H9 (cell line): ENCODE measurements at regions not wholly inside any gene's neighbourhood (a gene's known extent, or its start where the extent isn't known, plus 50 kb on each side); places are given as distances from the start of the nearest gene placed in this dataset.

Source experiments
- DNase-seq: peaks from one replicate; pipeline ENCODE4 v3.0.0-alpha.2; 2017
- H2AFZ ChIP-seq: one replicate; pipeline ENCODE4 v1.6.1; 2013; ENCODE audit warnings: mild to moderate bottlenecking, low read length, control low read depth, moderate library complexity
- H2AK5ac ChIP-seq: 2 replicates; pipeline ENCODE4 v1.6.1; 2013; ENCODE audit warnings: low read length, control low read depth, mixed read lengths; ENCODE audit not compliant: insufficient read length
- H2BK120ac ChIP-seq: one replicate; pipeline ENCODE4 v1.6.1; 2013; ENCODE audit warnings: low read depth, mild to moderate bottlenecking, low read length, control low read depth, inconsistent platforms; ENCODE audit not compliant: poor library complexity, severe bottlenecking
- H2BK12ac ChIP-seq: 2 replicates; pipeline ENCODE4 v1.6.1; 2013; ENCODE audit warnings: low read length, control low read depth, mixed read lengths, low read depth; ENCODE audit not compliant: insufficient read length
- H2BK15ac ChIP-seq: 2 replicates; pipeline ENCODE4 v1.6.1; 2013; ENCODE audit warnings: low read depth, low read length, control low read depth
- H2BK20ac ChIP-seq: one replicate; pipeline ENCODE4 v1.6.1; 2013; ENCODE audit warnings: low read depth, mild to moderate bottlenecking, low read length, control low read depth, inconsistent platforms; ENCODE audit not compliant: poor library complexity, severe bottlenecking
- H2BK5ac ChIP-seq: 2 replicates; pipeline ENCODE4 v1.6.1; 2013; ENCODE audit warnings: low read length, control low read depth, mixed read lengths; ENCODE audit not compliant: insufficient read length
- H3K14ac ChIP-seq: 2 replicates; pipeline ENCODE4 v1.6.1; 2013; ENCODE audit warnings: low read length, control low read depth; ENCODE audit not compliant: insufficient read depth
- H3K18ac ChIP-seq: 2 replicates; pipeline ENCODE4 v1.6.1; 2013; ENCODE audit warnings: low read depth, mild to moderate bottlenecking, mixed read lengths, low read length, control low read depth; ENCODE audit not compliant: insufficient read length
- H3K23ac ChIP-seq: 2 replicates; pipeline ENCODE4 v1.6.1; 2013; ENCODE audit warnings: low read length, control low read depth, mixed read lengths, low read depth; ENCODE audit not compliant: insufficient read length
- H3K23me2 ChIP-seq: 2 replicates; pipeline ENCODE4 v1.6.1; 2013; ENCODE audit warnings: low read depth, mild to moderate bottlenecking, mixed read lengths, low read length, control low read depth; ENCODE audit not compliant: insufficient read length, poor library complexity, severe bottlenecking
- H3K27ac ChIP-seq: 2 replicates; pipeline ENCODE4 v1.5.1; 2013; ENCODE audit warnings: low read length, control low read depth, mixed read lengths, low read depth; ENCODE audit not compliant: insufficient read length
- H3K27me3 ChIP-seq: 2 replicates; pipeline ENCODE4 v1.6.1; 2013; ENCODE audit warnings: low read length, control low read depth, inconsistent platforms; ENCODE audit not compliant: insufficient read depth
- H3K4ac ChIP-seq: 2 replicates; pipeline ENCODE4 v1.6.1; 2013; ENCODE audit warnings: low read depth, mild to moderate bottlenecking, control low read depth, inconsistent platforms, low read length, moderate library complexity
- H3K4me1 ChIP-seq: 2 replicates; pipeline ENCODE4 v1.6.1; 2013; ENCODE audit warnings: low read length, control low read depth, inconsistent platforms; ENCODE audit not compliant: insufficient read depth
- H3K4me2 ChIP-seq: 2 replicates; pipeline ENCODE4 v1.6.1; 2013; ENCODE audit warnings: low read length, control low read depth, mixed read lengths; ENCODE audit not compliant: insufficient read length, insufficient read depth
- H3K56ac ChIP-seq: 2 replicates; pipeline ENCODE4 v1.6.1; 2013; ENCODE audit warnings: low read depth, mild to moderate bottlenecking, mixed read lengths, low read length, control low read depth; ENCODE audit not compliant: insufficient read length
- H3K79me1 ChIP-seq: 2 replicates; pipeline ENCODE4 v1.6.1; 2013; ENCODE audit warnings: low read depth, mild to moderate bottlenecking, moderate library complexity, low read length, control low read depth, inconsistent platforms; ENCODE audit not compliant: insufficient read depth, poor library complexity, severe bottlenecking
- H3K79me2 ChIP-seq: 2 replicates; pipeline ENCODE4 v1.6.1; 2013; ENCODE audit warnings: low read length, control low read depth, inconsistent platforms; ENCODE audit not compliant: insufficient read depth
- H3K9ac ChIP-seq: 2 replicates; pipeline ENCODE4 v1.6.1; 2013; ENCODE audit warnings: low read length, control low read depth, mixed read lengths; ENCODE audit not compliant: insufficient read length; ENCODE audit errors: extremely low read depth
- H3K9me3 ChIP-seq: one replicate; pipeline ENCODE4 v1.6.1; 2013; ENCODE audit warnings: low read depth, low read length, inconsistent platforms; ENCODE audit not compliant: control insufficient read depth
- H3T11ph ChIP-seq: one replicate; pipeline ENCODE4 v1.6.1; 2013; ENCODE audit warnings: mild to moderate bottlenecking, low read length, control low read depth, inconsistent platforms
- H4K20me1 ChIP-seq: one replicate; pipeline ENCODE4 v1.6.1; 2013; ENCODE audit not compliant: control insufficient read depth, insufficient read length, insufficient read depth
- H4K5ac ChIP-seq: 2 replicates; pipeline ENCODE4 v1.6.1; 2013; ENCODE audit warnings: low read depth, mild to moderate bottlenecking, mixed read lengths, low read length, control low read depth; ENCODE audit not compliant: insufficient read length
- H4K8ac ChIP-seq: replicated peaks from 2 replicates; pipeline ENCODE4 v1.6.1; 2013; ENCODE audit warnings: low read length, control low read depth, mixed read lengths, low read depth; ENCODE audit not compliant: insufficient read length
- H4K91ac ChIP-seq: 2 replicates; pipeline ENCODE4 v1.6.1; 2013; ENCODE audit warnings: low read depth, mild to moderate bottlenecking, moderate library complexity, mixed read lengths, low read length, control low read depth; ENCODE audit not compliant: insufficient read length
- H3K27ac Mint-ChIP-seq, 3 experiments: 2 replicates in 2 of 3; 3 replicates in 1 of 3; pipeline ENCODE4 v1.8.0; 2020 to 2021; ENCODE audit warnings: mixed read lengths in 3 of 3, mild to moderate bottlenecking in 1 of 3, moderate library complexity in 1 of 3
- H3K27me3 Mint-ChIP-seq: 2 replicates; pipeline ENCODE4 v1.8.0; 2021; ENCODE audit warnings: low read depth, mild to moderate bottlenecking, moderate library complexity, mixed read lengths
- H3K36me3 Mint-ChIP-seq, 3 experiments: 2 replicates in 2 of 3; 3 replicates in 1 of 3; pipeline ENCODE4 v1.8.0; 2020 to 2021; ENCODE audit warnings: low read depth in 3 of 3, mixed read lengths in 3 of 3; ENCODE audit not compliant: insufficient read depth in 1 of 3
- H3K4me1 Mint-ChIP-seq, 2 experiments: 2 replicates each; pipeline ENCODE4 v1.8.0; 2020; ENCODE audit warnings: mixed read lengths in 2 of 2
- H3K4me3 Mint-ChIP-seq, 2 experiments: 2 replicates in 1 of 2; 3 replicates in 1 of 2; pipeline ENCODE4 v1.8.0; 2020 to 2021; ENCODE audit warnings: mild to moderate bottlenecking in 2 of 2, mixed read lengths in 2 of 2, moderate library complexity in 1 of 2
- H3K9me3 Mint-ChIP-seq, 2 experiments: 2 replicates in 1 of 2; 3 replicates in 1 of 2; pipeline ENCODE4 v1.8.0; 2020; ENCODE audit warnings: mild to moderate bottlenecking in 2 of 2, mixed read lengths in 2 of 2, moderate library complexity in 1 of 2
- WGBS: extraction: QIAGEN DNeasy Blood & Tissue Kit; methylation state at CpG from one replicate; pipeline ENCODE4 v1.1.7; 2013; ENCODE audit warnings: missing lambda C conversion rate, low lambda C conversion rate, mixed read lengths; ENCODE audit not compliant: insufficient read length; ENCODE audit errors: extremely low coverage; 5-methylcytosine and 5-hydroxymethylcytosine counted together
- TF ChIP-seq, protein P1 (sequence below): fragments of 200-600 bp; sonication (generic); conservative IDR thresholded peaks from 3 replicates; pipeline ENCODE4 v1.8.0; 2021; ENCODE audit warnings: antibody characterized with exemption, mild to moderate bottlenecking

DNA sequence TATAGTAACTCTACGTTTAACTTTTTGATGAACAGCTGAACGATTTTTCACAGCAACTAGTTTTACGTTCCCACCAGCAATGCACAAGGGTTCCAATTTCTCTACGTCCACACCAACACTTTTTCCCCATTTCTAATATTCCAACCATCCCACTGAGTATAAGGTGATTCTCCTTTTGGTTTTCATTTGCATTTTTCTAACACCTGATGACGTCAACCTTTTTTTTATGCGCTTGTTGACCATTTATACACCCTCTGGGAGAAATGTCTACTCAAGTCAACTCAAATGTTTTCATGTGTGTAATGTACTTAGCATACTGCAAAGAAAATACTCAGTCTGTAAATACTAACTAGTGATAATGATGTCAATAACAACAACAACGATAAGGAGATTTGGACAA, 177.2 kb upstream of the TENM3 start:
- Histone ChIP-seq H2AK5ac (no peak overlapping the region), H3K23ac (no peak overlapping the region), H3K4me2 (no peak overlapping the region), H3K9ac (no peak overlapping the region), H3T11ph (no peak overlapping the region), H3K14ac (no peak overlapping the region), H2BK12ac (no peak overlapping the region), H2BK15ac (no peak overlapping the region), H3K18ac (no peak overlapping the region), H4K8ac (no peak overlapping the region), H3K79me1 (no peaks in the 10 kb centered on the region), H4K91ac (no peak overlapping the region), H4K5ac (no peak overlapping the region), H3K9me3 (peaks cover 3% of the 10 kb centered on the region), H3K4ac (no peak overlapping the region), H4K20me1 (no peaks in the 10 kb centered on the region), H3K4me1 (peaks cover 6% of the 10 kb centered on the region; the same call in 1 of the 2 replicates), H3K27me3 (no peaks in the 10 kb centered on the region), H2BK20ac (no peak overlapping the region), H3K79me2 (0 out of 2 replicates have a peak, but pooled peaks cover 1% of the 10 kb centered on the region), H2AFZ (no peak overlapping the region), H3K56ac (no peak overlapping the region), H3K27ac (no peak overlapping the region), H2BK120ac (no peak overlapping the region), H3K23me2 (no peaks in the 10 kb centered on the region), H2BK5ac (no peak overlapping the region)
- DNase-seq, result no peak
- no peak overlapping the region for H3K4me3 Mint-ChIP-seq
- no peak overlapping the region; a peak in 1 of 7 replicates for H3K27ac Mint-ChIP-seq
- no peaks in the 10 kb centered on the region for H3K27me3 Mint-ChIP-seq
- TF ChIP-seq, protein P1, sequence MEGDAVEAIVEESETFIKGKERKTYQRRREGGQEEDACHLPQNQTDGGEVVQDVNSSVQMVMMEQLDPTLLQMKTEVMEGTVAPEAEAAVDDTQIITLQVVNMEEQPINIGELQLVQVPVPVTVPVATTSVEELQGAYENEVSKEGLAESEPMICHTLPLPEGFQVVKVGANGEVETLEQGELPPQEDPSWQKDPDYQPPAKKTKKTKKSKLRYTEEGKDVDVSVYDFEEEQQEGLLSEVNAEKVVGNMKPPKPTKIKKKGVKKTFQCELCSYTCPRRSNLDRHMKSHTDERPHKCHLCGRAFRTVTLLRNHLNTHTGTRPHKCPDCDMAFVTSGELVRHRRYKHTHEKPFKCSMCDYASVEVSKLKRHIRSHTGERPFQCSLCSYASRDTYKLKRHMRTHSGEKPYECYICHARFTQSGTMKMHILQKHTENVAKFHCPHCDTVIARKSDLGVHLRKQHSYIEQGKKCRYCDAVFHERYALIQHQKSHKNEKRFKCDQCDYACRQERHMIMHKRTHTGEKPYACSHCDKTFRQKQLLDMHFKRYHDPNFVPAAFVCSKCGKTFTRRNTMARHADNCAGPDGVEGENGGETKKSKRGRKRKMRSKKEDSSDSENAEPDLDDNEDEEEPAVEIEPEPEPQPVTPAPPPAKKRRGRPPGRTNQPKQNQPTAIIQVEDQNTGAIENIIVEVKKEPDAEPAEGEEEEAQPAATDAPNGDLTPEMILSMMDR, result no peak
- peaks cover 34 to 45% of the 10 kb centered on the region in 2 experiments for H3K4me1 Mint-ChIP-seq
- WGBS, result no CpG with 5 or more reads among the region's 7 CpGs
- H3K9me3 Mint-ChIP-seq, result 0 out of 5 replicates have a peak, but pooled peaks cover under 1 to 3% of the 10 kb centered on the region in 2 experiments
- H3K36me3 Mint-ChIP-seq, result peaks cover under 1 to 5% (median 4%) of the 10 kb centered on the region in 3 experiments; a peak in 4 of 7 replicates
